GM12878 (cell line): ENCODE measurements at regions not wholly inside any gene's neighbourhood (a gene's known extent, or its start where the extent isn't known, plus 50 kb on each side); places are given as distances from the start of the nearest gene placed in this dataset.
"Not testable (repeated sequence)": the region's sequence is repeated elsewhere in the genome, so short reads cannot be mapped to it uniquely, and the experiment has no call there.

Experiments
- ATAC-seq: fragments of 200-7000 bp; cut with Tn5 transposase; 3 replicates; pipeline ENCODE4 v1.9.1; 2020; ENCODE audit warnings: mild to moderate bottlenecking, moderate library complexity
- BruUV-seq: library from RNA; stranded (reverse); fragments of 400-500 nt; replicated peaks from 2 replicates; lab custom pipeline; 2021; lab: Mats Ljungman, UMichigan
- CTCF ChIA-PET: fragments of 300-600 bp; sonication (Branson Sonifier 250); formaldehyde crosslinking; extraction: SDS; loops from one replicate; lab custom pipeline; 2021; ENCODE audit warnings: inconsistent platforms; lab: Yijun Ruan, JAX
- POLR2A ChIA-PET: fragments of 350-600 bp; formaldehyde crosslinking; extraction: SDS; loops from one replicate; lab custom pipeline; 2021; ENCODE audit warnings: inconsistent platforms; lab: Charles Lee
- RAD21 ChIA-PET: fragments of 300-600 bp; sonication (Branson Sonifier 250); formaldehyde crosslinking; loops from one replicate; lab custom pipeline; 2023; ENCODE audit warnings: antibody characterized with exemption; ENCODE audit not compliant: unreplicated experiment; lab: Charles Lee
- SMC1A ChIA-PET: fragments of 300-600 bp; sonication (Branson Sonifier 250); formaldehyde crosslinking; loops from one replicate; lab custom pipeline; 2023; ENCODE audit not compliant: unreplicated experiment, uncharacterized antibody; lab: Charles Lee
- DNase-seq: peaks from one replicate; pipeline ENCODE4 v3.0.0-alpha.2; 2011; ENCODE audit warnings: low read depth, low spot score
- FAIRE-seq: peaks from 3 replicates; lab custom pipeline; 2011; peaks lifted over from hg19 to GRCh38; lab: Jason Lieb, UNC
- H2AFZ ChIP-seq: 2 replicates; pipeline ENCODE4 v1.6.0; 2011; ENCODE audit warnings: low read depth, low read length, control low read depth; ENCODE audit not compliant: control insufficient read depth
- H3K27ac ChIP-seq: 2 replicates; pipeline ENCODE4 v1.5.1; 2011; ENCODE audit warnings: control low read depth; ENCODE audit not compliant: control insufficient read depth, insufficient read depth
- H3K27me3 ChIP-seq, 2 experiments: replicated peaks in 1 of 2; 2 replicates each; pipeline versions ENCODE4 v1.6.0 to v1.6.1; 2011; ENCODE audit warnings: low read length in 1 of 2; ENCODE audit not compliant: control insufficient read depth in 2 of 2, insufficient read depth in 2 of 2
- H3K36me3 ChIP-seq, 2 experiments: 2 replicates each; pipeline ENCODE4 v1.5.1; 2011; ENCODE audit warnings: low read length in 1 of 2; ENCODE audit not compliant: control insufficient read depth in 2 of 2, insufficient read depth in 2 of 2
- H3K4me1 ChIP-seq: 2 replicates; pipeline ENCODE4 v1.6.1; 2011; ENCODE audit warnings: mild to moderate bottlenecking, low read length, moderate library complexity, mixed read lengths; ENCODE audit not compliant: control insufficient read depth, insufficient read depth
- H3K4me2 ChIP-seq: 2 replicates; pipeline ENCODE4 v1.6.0; 2011; ENCODE audit warnings: control low read depth; ENCODE audit not compliant: control insufficient read depth, insufficient read depth
- H3K4me3 ChIP-seq: fragments of 200-600 bp; sonication (generic); 2 replicates; pipeline ENCODE4 v1.5.1; 2016
- H3K79me2 ChIP-seq: 2 replicates; pipeline ENCODE4 v1.6.0; 2011; ENCODE audit warnings: low read length; ENCODE audit not compliant: control insufficient read depth, insufficient read depth
- H3K9ac ChIP-seq: 2 replicates; pipeline ENCODE4 v1.8.0; 2011; ENCODE audit warnings: low read length, control low read depth, mixed read lengths; ENCODE audit not compliant: control insufficient read depth, insufficient read depth
- H3K9me3 ChIP-seq: replicated peaks from 3 replicates; pipeline ENCODE4 v1.5.1; 2011; ENCODE audit warnings: mild to moderate bottlenecking, low read length; ENCODE audit not compliant: control insufficient read depth, insufficient read depth
- H4K20me1 ChIP-seq: 2 replicates; pipeline ENCODE4 v1.6.0; 2011; ENCODE audit not compliant: control insufficient read depth, insufficient read depth
- CTCF ChIP-seq, 3 experiments: IDR thresholded peaks in 2 of 3; conservative IDR thresholded peaks in 1 of 3; 2 replicates each; pipeline ENCODE4 v1.5.1; 2011; ENCODE audit warnings: low read depth in 3 of 3, low read length in 3 of 3, mild to moderate bottlenecking in 3 of 3, control low read depth in 2 of 3, moderate library complexity in 2 of 3, inconsistent platforms in 1 of 3, mixed read lengths in 1 of 3; ENCODE audit not compliant: control insufficient read depth in 2 of 3, insufficient read depth in 1 of 3; ENCODE audit errors: extremely low read depth in 1 of 3
- RAD21 ChIP-seq: IDR thresholded peaks from 2 replicates; pipeline ENCODE4 v1.6.1; 2011; ENCODE audit warnings: mild to moderate bottlenecking, low read depth, low read length, moderate library complexity; ENCODE audit not compliant: insufficient read depth
- WGBS: methylation state at CpG from one replicate; pipeline ENCODE4 v1.1.6; 2016; ENCODE audit warnings: low lambda C conversion rate; ENCODE audit not compliant: insufficient replicate concordance, insufficient coverage; ENCODE audit errors: missing lambda C conversion rate; 5-methylcytosine and 5-hydroxymethylcytosine counted together
- in situ Hi-C: fragments of 300-500 bp; cut with MboI; formaldehyde crosslinking; loops from 9 replicates; pipeline ENCODE4 v1.14.3; 2018; ENCODE audit warnings: mixed read lengths
- intact Hi-C: fragments of 100-400 bp; cut with micrococcal nuclease; formaldehyde crosslinking; loops from one replicate; pipeline ENCODE4 v1.14.2; 2022; ENCODE audit not compliant: unreplicated experiment

GRCh38 chr2:94786424-94786823 is 84.8 kb upstream of the TEKT4 start:
- POLR2A ChIA-PET, H3K9me3 ChIP-seq, H2AFZ ChIP-seq, H3K4me2 ChIP-seq, H3K36me3 ChIP-seq, H4K20me1 ChIP-seq, H3K27me3 ChIP-seq, H3K27ac ChIP-seq, H3K9ac ChIP-seq, SMC1A ChIA-PET, CTCF ChIA-PET, intact Hi-C loops, DNase-seq, ATAC-seq, RAD21 ChIA-PET, H3K4me1 ChIP-seq, H3K4me3 ChIP-seq, FAIRE-seq, in situ Hi-C loops, H3K79me2 ChIP-seq, BruUV-seq: not testable (repeated sequence)
- 42% methylated on average over 5 of the region's 5 CpGs for WGBS

- POLR2A ChIA-PET, H3K4me1 ChIP-seq, RAD21 ChIA-PET, H3K27ac ChIP-seq, H3K79me2 ChIP-seq, BruUV-seq, H3K4me3 ChIP-seq, H3K4me2 ChIP-seq, SMC1A ChIA-PET, in situ Hi-C loops, H3K9ac ChIP-seq, H4K20me1 ChIP-seq, H2AFZ ChIP-seq, intact Hi-C loops, H3K36me3 ChIP-seq, H3K9me3 ChIP-seq, CTCF ChIA-PET, H3K27me3 ChIP-seq, FAIRE-seq, DNase-seq, ATAC-seq: not testable (repeated sequence)
- WGBS = 77% methylated on average over 2 of the region's 2 CpGs
These were observed 81.1 kb upstream of the TEKT4 start for GRCh38 chr2:94790169-94790568.

- H3K4me1 ChIP-seq, H3K4me2 ChIP-seq, H3K9ac ChIP-seq, H3K27me3 ChIP-seq, RAD21 ChIA-PET, BruUV-seq, H3K36me3 ChIP-seq, H3K4me3 ChIP-seq, H3K9me3 ChIP-seq, POLR2A ChIA-PET, CTCF ChIA-PET, H2AFZ ChIP-seq, H3K79me2 ChIP-seq, in situ Hi-C loops, H4K20me1 ChIP-seq, ATAC-seq, DNase-seq, intact Hi-C loops, FAIRE-seq, H3K27ac ChIP-seq: not testable (repeated sequence)
- TF ChIP-seq CTCF (IDR thresholded peaks at IDR 0.05 in 2 of 3, conservative IDR thresholded peaks at IDR 0.05 in 1 of 3; ENCODE audit: control insufficient read depth in 2 of 3, extremely low read depth in 1 of 3, insufficient read depth in 1 of 3, low read depth in 3 of 3, low read length in 3 of 3) = peak in 2 of 3 experiments; percentile 20 to 29; a peak in 2 of 6 replicates
- TF ChIP-seq RAD21 = peak; percentile 24; the same call in 1 of the 2 replicates
- SMC1A ChIA-PET = interaction anchor here (1.5 kb wide), 1 partner anchor 70 kb away, joined by 4 read pairs; no protein-coding TSS in a partner anchor
These were observed 74.0 kb upstream of the TEKT4 start for GRCh38 chr2:94797235-94797634.
